IPS DF 6.9 (cell line): ENCODE measurements at regions not wholly inside any gene's neighbourhood (a gene's known extent, or its start where the extent isn't known, plus 50 kb on each side); places are given as distances from the start of the nearest gene placed in this dataset.

Experiments
- DNase-seq: peaks from one replicate; pipeline ENCODE4 v3.0.0-alpha.2; 2013; ENCODE audit warnings: low read depth, low spot score
- H3K27ac ChIP-seq: one replicate; pipeline ENCODE4 v1.5.1; 2013; ENCODE audit warnings: low read length, control low read depth
- H3K27me3 ChIP-seq: 2 replicates; pipeline ENCODE4 v1.6.1; 2013; ENCODE audit warnings: mild to moderate bottlenecking, low read length; ENCODE audit not compliant: control insufficient read depth, insufficient read depth
- H3K36me3 ChIP-seq: 2 replicates; pipeline ENCODE4 v1.6.1; 2013; ENCODE audit warnings: low read length; ENCODE audit not compliant: control insufficient read depth, insufficient read depth
- H3K4me1 ChIP-seq: 2 replicates; pipeline ENCODE4 v1.6.1; 2013; ENCODE audit warnings: low read length; ENCODE audit not compliant: control insufficient read depth, insufficient read depth
- H3K4me3 ChIP-seq: 2 replicates; pipeline ENCODE4 v1.5.1; 2013; ENCODE audit warnings: mild to moderate bottlenecking, low read length
- H3K9me3 ChIP-seq: 2 replicates; pipeline ENCODE4 v1.6.1; 2013; ENCODE audit warnings: low read length, inconsistent platforms; ENCODE audit not compliant: control insufficient read depth, insufficient read depth
- WGBS: extraction: QIAGEN DNeasy Blood & Tissue Kit; methylation state at CpG from one replicate; pipeline ENCODE4 v1.1.7; 2013; ENCODE audit warnings: mixed read lengths, missing lambda C conversion rate; ENCODE audit not compliant: insufficient read length, insufficient coverage; 5-methylcytosine and 5-hydroxymethylcytosine counted together

- no CpG with 5 or more reads among the region's 6 CpGs for WGBS
These were observed 123.5 kb upstream of the CACNA1A start for GRCh38 chr19:13629687-13630357.

GRCh38 chr19:13627531-13627930, 121.3 kb upstream of the CACNA1A start:
- H3K36me3 ChIP-seq: no peaks in the 10 kb centered on the region
- no peak for DNase-seq
- H3K27ac ChIP-seq: no peak overlapping the region
- no CpG with 5 or more reads among the region's 5 CpGs for WGBS
- H3K9me3 ChIP-seq: no peaks in the 10 kb centered on the region
- no peaks in the 10 kb centered on the region; the same call in 1 of the 2 replicates for H3K27me3 ChIP-seq
- H3K4me1 ChIP-seq: peaks cover 6% of the 10 kb centered on the region
- H3K4me3 ChIP-seq: no peak overlapping the region

More at GRCh38 chr19:13629687-13630357, 123.5 kb upstream of the CACNA1A start:
- no peaks in the 10 kb centered on the region for H3K36me3 ChIP-seq
- H3K4me3 ChIP-seq: no peak overlapping the region
- no peaks in the 10 kb centered on the region for H3K9me3 ChIP-seq
- no peak overlapping the region for H3K27ac ChIP-seq
- no peak for DNase-seq
- H3K4me1 ChIP-seq: peaks cover 3% of the 10 kb centered on the region; the same call in 1 of the 2 replicates
- H3K27me3 ChIP-seq: no peaks in the 10 kb centered on the region

- Histone ChIP-seq H3K4me1 (peaks cover 10% of the 10 kb centered on the region), H3K36me3 (no peaks in the 10 kb centered on the region), H3K4me3 (no peak overlapping the region), H3K27me3 (no peaks in the 10 kb centered on the region; the same call in 1 of the 2 replicates), H3K9me3 (no peaks in the 10 kb centered on the region), H3K27ac (no peak overlapping the region)
- no peak for DNase-seq
- no CpG with 5 or more reads among the region's 28 CpGs for WGBS
These were observed 117.7 kb upstream of the CACNA1A start for GRCh38 chr19:13623716-13624710.

- DNase-seq: no peak
- no CpG with 5 or more reads among the region's 18 CpGs for WGBS
- Histone ChIP-seq H3K4me3 (no peak overlapping the region), H3K36me3 (no peaks in the 10 kb centered on the region), H3K9me3 (no peaks in the 10 kb centered on the region), H3K27ac (no peak overlapping the region), H3K4me1 (peaks cover 10% of the 10 kb centered on the region), H3K27me3 (no peaks in the 10 kb centered on the region; the same call in 1 of the 2 replicates)
These were observed 116.8 kb upstream of the CACNA1A start for GRCh38 chr19:13622766-13623715.

- Histone ChIP-seq H3K27ac (no peak overlapping the region), H3K27me3 (no peaks in the 10 kb centered on the region; the same call in 1 of the 2 replicates), H3K9me3 (no peaks in the 10 kb centered on the region), H3K4me1 (peaks cover 10% of the 10 kb centered on the region), H3K4me3 (no peak overlapping the region), H3K36me3 (no peaks in the 10 kb centered on the region)
- peak; percentile 52 for DNase-seq
- no CpG with 5 or more reads among the region's 6 CpGs for WGBS
These were observed 115.1 kb upstream of the CACNA1A start for GRCh38 chr19:13621413-13621812.

- no peak for DNase-seq
- H3K4me3 ChIP-seq: no peak overlapping the region
These were observed 112.9 kb upstream of the CACNA1A start for GRCh38 chr19:13619203-13619632.

GRCh38 chr19:13615890-13616289, 109.6 kb upstream of the CACNA1A start:
- WGBS: no CpG with 5 or more reads among the region's 9 CpGs
- Histone ChIP-seq H3K27me3 (no peaks in the 10 kb centered on the region), H3K27ac (no peak overlapping the region), H3K36me3 (no peaks in the 10 kb centered on the region), H3K9me3 (no peaks in the 10 kb centered on the region), H3K4me1 (no peaks in the 10 kb centered on the region), H3K4me3 (no peak overlapping the region)
- no peak for DNase-seq

More at GRCh38 chr19:13619203-13619632, 112.9 kb upstream of the CACNA1A start:
- Histone ChIP-seq H3K27me3 (no peaks in the 10 kb centered on the region; the same call in 1 of the 2 replicates), H3K4me1 (peaks cover 7% of the 10 kb centered on the region), H3K27ac (no peak overlapping the region), H3K9me3 (no peaks in the 10 kb centered on the region), H3K36me3 (no peaks in the 10 kb centered on the region)

- no CpG with 5 or more reads among the region's 13 CpGs for WGBS
- Histone ChIP-seq H3K4me1 (peaks cover 2% of the 10 kb centered on the region; the same call in 1 of the 2 replicates), H3K27ac (no peak overlapping the region), H3K4me3 (no peak overlapping the region), H3K36me3 (no peaks in the 10 kb centered on the region), H3K9me3 (no peaks in the 10 kb centered on the region), H3K27me3 (no peaks in the 10 kb centered on the region)
- DNase-seq: no peak
These were observed 107.2 kb upstream of the CACNA1A start for GRCh38 chr19:13613447-13613846.

- Histone ChIP-seq H3K36me3 (no peaks in the 10 kb centered on the region), H3K4me3 (no peak overlapping the region), H3K27ac (no peak overlapping the region), H3K4me1 (peaks cover 2% of the 10 kb centered on the region; the same call in 1 of the 2 replicates), H3K9me3 (no peaks in the 10 kb centered on the region), H3K27me3 (no peaks in the 10 kb centered on the region)
- no peak for DNase-seq
- WGBS: no CpG with 5 or more reads among the region's 2 CpGs
These were observed 105.3 kb upstream of the CACNA1A start for GRCh38 chr19:13611596-13611995.
